Glutamatergic neuron (in vitro differentiated cells): ENCODE measurements at regions not wholly inside any gene's neighbourhood (a gene's known extent, or its start where the extent isn't known, plus 50 kb on each side); places are given as distances from the start of the nearest gene placed in this dataset.

Experiments
- DNase-seq: peaks from one replicate; pipeline ENCODE4 v3.0.0; 2022
- H3K27ac Mint-ChIP-seq: one replicate; pipeline ENCODE4 v1.8.0; 2020; ENCODE audit warnings: mild to moderate bottlenecking, mixed read lengths, inconsistent platforms; ENCODE audit not compliant: unreplicated experiment
- H3K27me3 Mint-ChIP-seq: one replicate; pipeline ENCODE4 v1.8.0; 2020; ENCODE audit warnings: mild to moderate bottlenecking, moderate library complexity, mixed read lengths, inconsistent platforms; ENCODE audit not compliant: unreplicated experiment
- H3K36me3 Mint-ChIP-seq: one replicate; pipeline ENCODE4 v1.8.0; 2020; ENCODE audit warnings: mild to moderate bottlenecking, mixed read lengths, inconsistent platforms; ENCODE audit not compliant: unreplicated experiment
- H3K4me1 Mint-ChIP-seq: one replicate; pipeline ENCODE4 v1.8.0; 2020; ENCODE audit warnings: mild to moderate bottlenecking, low read depth, mixed read lengths, inconsistent platforms; ENCODE audit not compliant: unreplicated experiment
- H3K4me3 Mint-ChIP-seq: one replicate; pipeline ENCODE4 v1.8.0; 2020; ENCODE audit warnings: mild to moderate bottlenecking, mixed read lengths, inconsistent platforms; ENCODE audit not compliant: unreplicated experiment
- H3K9me3 Mint-ChIP-seq: one replicate; pipeline ENCODE4 v1.8.0; 2020; ENCODE audit warnings: mild to moderate bottlenecking, moderate library complexity, mixed read lengths, inconsistent platforms; ENCODE audit not compliant: unreplicated experiment
- TF ChIP-seq, protein P1 (sequence below): fragments of 200-600 bp; sonication (generic); IDR thresholded peaks from one replicate; pipeline ENCODE4 v1.5.0; 2021; ENCODE audit not compliant: partially characterized antibody, unreplicated experiment

DNA sequence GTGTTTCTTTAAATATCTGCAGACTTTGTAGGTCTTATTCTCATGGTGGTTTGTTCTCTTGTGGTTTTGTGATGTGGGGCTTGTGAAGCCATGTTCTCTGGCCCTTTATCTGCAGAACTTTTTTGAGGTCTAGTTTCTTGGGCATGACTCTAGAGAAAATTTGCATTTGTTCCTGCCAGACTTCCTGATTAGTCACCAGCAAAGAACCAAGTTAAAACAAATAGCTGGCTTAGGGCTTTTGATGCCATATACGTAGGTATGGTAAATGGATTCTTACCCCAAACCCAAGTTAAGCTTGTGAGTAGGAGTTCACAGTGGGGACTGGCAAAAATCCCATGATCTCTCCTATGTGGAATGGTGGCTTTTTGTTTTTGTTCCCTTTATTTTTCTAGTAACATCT lies 68.7 kb upstream of the IRX3 start:
- H3K4me1 Mint-ChIP-seq: no peaks in the 10 kb centered on the region
- H3K4me3 Mint-ChIP-seq: no peak overlapping the region
- TF ChIP-seq, protein P1, sequence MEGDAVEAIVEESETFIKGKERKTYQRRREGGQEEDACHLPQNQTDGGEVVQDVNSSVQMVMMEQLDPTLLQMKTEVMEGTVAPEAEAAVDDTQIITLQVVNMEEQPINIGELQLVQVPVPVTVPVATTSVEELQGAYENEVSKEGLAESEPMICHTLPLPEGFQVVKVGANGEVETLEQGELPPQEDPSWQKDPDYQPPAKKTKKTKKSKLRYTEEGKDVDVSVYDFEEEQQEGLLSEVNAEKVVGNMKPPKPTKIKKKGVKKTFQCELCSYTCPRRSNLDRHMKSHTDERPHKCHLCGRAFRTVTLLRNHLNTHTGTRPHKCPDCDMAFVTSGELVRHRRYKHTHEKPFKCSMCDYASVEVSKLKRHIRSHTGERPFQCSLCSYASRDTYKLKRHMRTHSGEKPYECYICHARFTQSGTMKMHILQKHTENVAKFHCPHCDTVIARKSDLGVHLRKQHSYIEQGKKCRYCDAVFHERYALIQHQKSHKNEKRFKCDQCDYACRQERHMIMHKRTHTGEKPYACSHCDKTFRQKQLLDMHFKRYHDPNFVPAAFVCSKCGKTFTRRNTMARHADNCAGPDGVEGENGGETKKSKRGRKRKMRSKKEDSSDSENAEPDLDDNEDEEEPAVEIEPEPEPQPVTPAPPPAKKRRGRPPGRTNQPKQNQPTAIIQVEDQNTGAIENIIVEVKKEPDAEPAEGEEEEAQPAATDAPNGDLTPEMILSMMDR: no peak
- peaks cover 6% of the 10 kb centered on the region for H3K36me3 Mint-ChIP-seq
- no peak for DNase-seq
- no peaks in the 10 kb centered on the region for H3K27me3 Mint-ChIP-seq
- no peak overlapping the region for H3K27ac Mint-ChIP-seq
- no peaks in the 10 kb centered on the region for H3K9me3 Mint-ChIP-seq

DNA sequence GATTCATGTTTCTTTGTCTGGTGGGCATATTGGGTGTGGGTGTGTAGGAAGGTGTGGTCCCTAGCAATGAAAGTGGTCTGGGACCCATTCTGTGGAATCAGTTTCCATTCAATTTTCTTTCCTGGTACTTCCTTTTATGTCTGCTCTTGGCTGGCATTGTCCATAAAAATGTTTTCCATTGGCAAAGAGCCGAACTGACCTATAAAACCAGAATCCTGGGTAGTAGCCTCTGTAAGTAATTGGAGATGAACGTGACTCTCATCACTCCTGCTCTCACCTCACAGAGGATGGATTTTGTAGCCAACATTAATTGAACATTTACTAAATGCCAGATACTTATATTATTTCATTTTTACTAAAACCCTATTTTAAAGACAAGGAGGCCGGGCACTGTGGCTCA lies 66.5 kb upstream of the IRX3 start:
- no peaks in the 10 kb centered on the region for H3K27me3 Mint-ChIP-seq

DNA sequence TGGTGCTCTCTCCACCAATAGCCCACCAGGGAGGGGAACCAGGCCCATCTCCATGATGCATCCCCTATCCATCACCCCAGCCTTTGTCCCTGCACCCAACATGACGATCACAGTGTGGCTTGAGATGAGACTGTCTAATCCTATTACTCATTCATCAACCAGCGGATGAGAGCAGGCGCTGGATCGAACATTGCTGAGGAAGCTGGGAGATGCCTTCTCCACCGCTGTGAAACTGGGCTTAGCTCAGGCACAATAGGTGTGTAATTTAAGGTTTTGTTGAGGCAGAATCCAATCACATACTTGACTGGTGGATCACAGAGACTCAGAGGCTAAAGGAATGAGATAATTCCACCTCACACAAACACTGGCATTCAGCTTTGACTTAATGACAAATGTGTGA lies 64.6 kb upstream of the IRX3 start:
- no peaks in the 10 kb centered on the region for H3K9me3 Mint-ChIP-seq
- DNase-seq: no peak
- H3K27ac Mint-ChIP-seq: no peak overlapping the region
- peaks cover under 1% of the 10 kb centered on the region for H3K27me3 Mint-ChIP-seq
- H3K36me3 Mint-ChIP-seq: peaks cover 11% of the 10 kb centered on the region
- no peaks in the 10 kb centered on the region for H3K4me1 Mint-ChIP-seq
- no peak overlapping the region for H3K4me3 Mint-ChIP-seq
- TF ChIP-seq, protein P1: no peak

More for the DNA sequence above, 66.5 kb upstream of the IRX3 start:
- Mint-ChIP-seq H3K4me1 (no peaks in the 10 kb centered on the region), H3K36me3 (peaks cover 11% of the 10 kb centered on the region), H3K27ac (no peak overlapping the region), H3K4me3 (no peak overlapping the region), H3K9me3 (no peaks in the 10 kb centered on the region)
- TF ChIP-seq, protein P1: no peak
- DNase-seq: no peak

DNA sequence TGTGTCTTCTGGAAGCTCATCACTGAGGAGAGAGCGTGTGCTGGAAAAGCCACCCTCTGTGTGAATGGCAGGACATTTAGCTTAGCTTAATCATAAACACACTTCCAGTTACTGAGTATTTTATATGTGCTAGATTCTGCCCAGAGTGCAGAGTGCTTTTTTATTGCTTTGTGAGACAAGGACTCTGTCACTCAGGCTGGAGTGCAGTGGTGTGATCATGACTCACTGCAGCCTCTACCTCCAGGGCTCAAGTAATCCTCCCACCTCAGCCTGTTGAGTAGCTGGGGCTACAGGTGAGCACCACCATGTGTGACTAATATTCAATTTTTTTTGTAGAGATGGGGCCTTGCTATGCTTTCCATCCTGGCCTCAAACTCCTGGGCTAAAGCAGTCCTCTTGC lies 61.4 kb upstream of the IRX3 start:
- Mint-ChIP-seq H3K36me3 (peaks cover 5% of the 10 kb centered on the region), H3K9me3 (no peaks in the 10 kb centered on the region), H3K4me1 (no peaks in the 10 kb centered on the region), H3K4me3 (no peak overlapping the region), H3K27ac (no peak overlapping the region), H3K27me3 (peaks cover 4% of the 10 kb centered on the region)
- TF ChIP-seq, protein P1: no peak
- DNase-seq: no peak

DNA sequence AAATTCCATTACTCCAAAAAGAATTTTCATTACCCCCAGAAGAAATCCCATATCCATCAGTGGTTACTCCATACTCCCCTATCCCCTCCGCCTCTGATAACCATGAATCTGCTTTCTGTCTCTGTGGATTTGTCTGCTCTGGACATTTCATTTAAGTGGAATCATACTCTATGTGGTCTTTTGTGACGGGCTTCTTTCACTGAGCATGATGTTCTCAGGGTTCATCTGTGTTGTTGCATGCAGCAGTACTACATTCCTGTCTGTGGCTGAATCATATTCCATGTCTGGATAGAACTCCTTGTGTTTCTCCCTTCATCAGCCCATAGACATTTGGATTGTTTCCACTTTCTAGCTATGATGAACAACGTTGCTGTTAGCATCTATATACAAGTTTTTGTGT lies 59.5 kb upstream of the IRX3 start:
- no peak overlapping the region for H3K27ac Mint-ChIP-seq
- no peak overlapping the region for H3K4me3 Mint-ChIP-seq
- peaks cover 4% of the 10 kb centered on the region for H3K27me3 Mint-ChIP-seq
- TF ChIP-seq, protein P1: no peak
- no peak for DNase-seq
- H3K9me3 Mint-ChIP-seq: no peaks in the 10 kb centered on the region
- H3K36me3 Mint-ChIP-seq: peaks cover 5% of the 10 kb centered on the region
- H3K4me1 Mint-ChIP-seq: no peaks in the 10 kb centered on the region
